Breast epithelium (tissue), 4 donors: ENCODE measurements at regions not wholly inside any gene's neighbourhood (a gene's known extent, or its start where the extent isn't known, plus 50 kb on each side); places are given as distances from the start of the nearest gene placed in this dataset.
"Not testable (repeated sequence)": the region's sequence is repeated elsewhere in the genome, so short reads cannot be mapped to it uniquely, and the experiment has no call there.

ENCODE experiments used
- DNase-seq, 2 donors: peaks; one replicate each; pipeline ENCODE4 v3.0.0-alpha.2; 2019; ENCODE audit warnings: low spot score in 2 of 2
- H3K27ac ChIP-seq, 2 donors: fragments of 200-600 bp; sonication (generic) in 1 of 2; one replicate each; pipeline ENCODE4 v1.5.1; 2016 to 2019; ENCODE audit warnings: mild to moderate bottlenecking in 1 of 2
- H3K27me3 ChIP-seq, 2 donors: fragments of 200-600 bp; sonication (generic) in 1 of 2; one replicate each; pipeline versions ENCODE4 v1.5.1 to v1.6.0; 2017 to 2019; ENCODE audit warnings: control low read depth in 1 of 2, mild to moderate bottlenecking in 1 of 2
- H3K36me3 ChIP-seq: fragments of 200-600 bp; one replicate; pipeline ENCODE4 v1.5.1; 2019
- H3K4me1 ChIP-seq, 2 donors: fragments of 200-600 bp; sonication (generic); one replicate each; pipeline ENCODE4 v1.5.1; 2016 to 2019; ENCODE audit warnings: control low read depth in 1 of 2
- H3K4me3 ChIP-seq, 3 donors: fragments of 200-600 bp; sonication (generic); 1 replicate in 2 of 3; 2 replicates in 1 of 3; pipeline ENCODE4 v1.5.1; 2016 to 2019; ENCODE audit warnings: mild to moderate bottlenecking in 3 of 3, moderate library complexity in 2 of 3
- H3K9me3 ChIP-seq, 2 donors: fragments of 200-600 bp; sonication (generic) in 1 of 2; one replicate each; pipeline ENCODE4 v1.5.1; 2016 to 2019; ENCODE audit warnings: control low read depth in 1 of 2
- CTCF ChIP-seq, 3 donors: fragments of 450-650 bp; IDR thresholded peaks; one replicate each; pipeline ENCODE4 v1.5.1; 2016 to 2017; ENCODE audit warnings: antibody characterized with exemption in 3 of 3, mild to moderate bottlenecking in 3 of 3, moderate library complexity in 3 of 3
- POLR2A ChIP-seq: fragments of 450-650 bp; IDR thresholded peaks from one replicate; pipeline ENCODE4 v1.6.1; 2016; ENCODE audit warnings: antibody characterized with exemption, mild to moderate bottlenecking, moderate library complexity
- POLR2AphosphoS5 ChIP-seq, 3 donors: sonication (generic); formaldehyde crosslinking; IDR thresholded peaks; one replicate each; pipeline ENCODE4 v1.6.1; 2017; ENCODE audit warnings: antibody characterized with exemption in 3 of 3
- intact Hi-C: fragments of 100-400 bp; cut with DNase I; formaldehyde crosslinking; loops from one replicate; pipeline ENCODE4 v1.15.1; 2023; ENCODE audit warnings: low total_unique reads

GRCh38 chr9:22954964-22955363 is 508.3 kb downstream of the DMRTA1 start:
- intact Hi-C loops = no loop called here
- Histone ChIP-seq H3K36me3 (no peaks in the 10 kb centered on the region), H3K27me3 (no peaks in the 10 kb centered on the region), H3K4me1 (no peaks in the 10 kb centered on the region), H3K27ac (no peak overlapping the region), H3K4me3 (no peak overlapping the region), H3K9me3 (no peaks in the 10 kb centered on the region)
- DNase-seq = no peak
- TF ChIP-seq POLR2A = no peak

GRCh38 chr9:22969350-22969979 is 522.8 kb downstream of the DMRTA1 start:
- no peak overlapping the region for H3K27ac ChIP-seq
- H3K4me1 ChIP-seq = no peaks in the 10 kb centered on the region
- H3K9me3 ChIP-seq = no peaks in the 10 kb centered on the region
- no peaks in the 10 kb centered on the region for H3K36me3 ChIP-seq
- H3K4me3 ChIP-seq = no peak overlapping the region
- no peak for DNase-seq
- no peaks in the 10 kb centered on the region for H3K27me3 ChIP-seq
- TF ChIP-seq POLR2A (no peak), POLR2AphosphoS5 (IDR thresholded peaks at IDR 0.05) (no peak), CTCF (IDR thresholded peaks at IDR 0.05) (no peak)
- intact Hi-C loops = no loop called here

DNA sequence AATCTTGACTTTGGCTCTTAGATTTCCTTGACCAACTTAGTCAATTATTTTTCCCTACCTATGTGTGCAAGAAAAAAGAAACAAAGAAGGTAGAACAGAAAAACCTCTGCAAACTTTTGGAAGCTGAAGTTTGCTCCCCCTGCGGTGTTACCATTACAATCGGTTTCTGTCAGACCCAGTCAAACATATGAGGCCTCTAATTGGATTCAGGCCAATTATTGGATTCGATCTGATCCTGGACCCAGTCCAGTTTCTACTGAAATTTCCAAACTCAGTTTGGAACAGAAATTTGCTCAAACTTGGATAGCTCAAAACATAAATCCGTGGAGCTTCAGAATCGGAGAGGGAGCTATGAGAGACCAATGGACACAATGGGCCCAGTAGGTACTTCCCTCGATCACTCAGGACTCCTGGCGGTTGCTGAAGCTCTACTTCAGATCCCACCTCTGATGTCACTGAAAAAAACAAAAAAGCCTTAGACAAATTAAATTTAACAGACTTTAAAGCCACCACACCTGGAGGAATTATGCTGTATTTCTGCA is 523.9 kb downstream of the DMRTA1 start:
- DNase-seq = no peak
- intact Hi-C loops = no loop called here
- H3K27me3 ChIP-seq = no peaks in the 10 kb centered on the region
- TF ChIP-seq POLR2A = no peak
- TF ChIP-seq CTCF (IDR thresholded peaks at IDR 0.05) = no peak
- no peak for TF ChIP-seq POLR2AphosphoS5 (IDR thresholded peaks at IDR 0.05)
- H3K27ac ChIP-seq = no peak overlapping the region
- H3K4me1 ChIP-seq = no peaks in the 10 kb centered on the region
- H3K36me3 ChIP-seq = no peaks in the 10 kb centered on the region
- H3K9me3 ChIP-seq = no peaks in the 10 kb centered on the region
- no peak overlapping the region for H3K4me3 ChIP-seq

DNA sequence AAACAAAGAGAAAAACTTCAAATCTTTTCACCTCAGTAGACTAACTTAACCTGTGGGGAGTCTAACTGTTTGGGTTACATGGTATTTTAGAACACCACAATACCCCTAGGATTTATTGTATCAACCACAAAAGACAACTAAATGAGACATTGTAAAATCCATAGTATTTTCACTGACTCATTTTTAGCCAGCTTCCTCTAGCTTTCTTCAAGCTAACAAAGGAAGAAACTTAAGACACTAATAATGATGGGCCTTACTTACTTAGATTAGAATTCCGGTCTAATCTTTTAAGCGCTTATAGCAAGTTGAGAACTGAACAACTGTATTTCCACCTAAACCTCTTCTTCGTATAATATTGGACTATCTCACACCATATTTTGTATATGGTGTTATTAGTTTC is 529.3 kb downstream of the DMRTA1 start:
- Histone ChIP-seq H3K4me3 (no peak overlapping the region), H3K9me3 (no peaks in the 10 kb centered on the region), H3K27ac (no peak overlapping the region), H3K27me3 (no peaks in the 10 kb centered on the region), H3K36me3 (no peaks in the 10 kb centered on the region), H3K4me1 (no peaks in the 10 kb centered on the region)
- no peak for TF ChIP-seq POLR2AphosphoS5 (IDR thresholded peaks at IDR 0.05)
- no peak for TF ChIP-seq POLR2A
- no peak for TF ChIP-seq CTCF (IDR thresholded peaks at IDR 0.05)
- no peak for DNase-seq
- intact Hi-C loops = no loop called here

GRCh38 chr9:22976454-22976853 is 529.8 kb downstream of the DMRTA1 start:
- no peaks in the 10 kb centered on the region for H3K36me3 ChIP-seq
- intact Hi-C loops = no loop called here
- H3K9me3 ChIP-seq = no peaks in the 10 kb centered on the region
- no peaks in the 10 kb centered on the region for H3K4me1 ChIP-seq
- H3K4me3 ChIP-seq = no peak overlapping the region
- TF ChIP-seq CTCF (IDR thresholded peaks at IDR 0.05) (no peak), POLR2AphosphoS5 (IDR thresholded peaks at IDR 0.05) (no peak), POLR2A (no peak)
- H3K27ac ChIP-seq = no peak overlapping the region
- DNase-seq = no peak
- no peaks in the 10 kb centered on the region for H3K27me3 ChIP-seq

DNA sequence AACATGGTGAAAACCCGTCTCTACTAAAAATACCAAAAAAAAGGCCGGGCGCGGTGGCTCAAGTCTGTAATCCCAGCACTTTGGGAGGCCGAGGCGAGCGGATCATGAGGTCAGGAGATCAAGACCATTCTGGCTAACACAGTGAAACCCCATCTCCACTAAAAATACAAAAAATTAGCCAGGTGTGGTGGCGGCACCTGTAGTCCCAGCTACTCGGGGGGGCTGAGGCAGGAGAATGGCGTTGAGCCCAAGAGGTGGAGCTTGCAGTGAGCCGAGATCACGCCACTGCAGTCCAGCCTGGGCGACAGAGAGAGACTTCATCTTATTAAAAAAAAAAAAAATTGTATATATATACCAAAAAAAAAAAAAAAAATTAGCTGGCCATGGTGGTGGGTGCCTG is 533.8 kb downstream of the DMRTA1 start:
- H3K4me1 ChIP-seq, H3K9me3 ChIP-seq, H3K27ac ChIP-seq, H3K27me3 ChIP-seq, H3K4me3 ChIP-seq, H3K36me3 ChIP-seq, intact Hi-C loops, DNase-seq: not testable (repeated sequence)
